ENCODE measurements at regions not wholly inside any gene's neighbourhood (a gene's known extent, or its start where the extent isn't known, plus 50 kb on each side); places are given as distances from the start of the nearest gene placed in this dataset.

GRCh38 chr5:2696156-2696807, 55.2 kb downstream of the IRX2 start:
- no peaks in the 10 kb centered on the region for H3K9me3 ChIP-seq
- H3K4me3 ChIP-seq = no peak overlapping the region
- no peak for ATAC-seq
- H3K36me3 ChIP-seq = no peaks in the 10 kb centered on the region
- TF ChIP-seq, protein P1, sequence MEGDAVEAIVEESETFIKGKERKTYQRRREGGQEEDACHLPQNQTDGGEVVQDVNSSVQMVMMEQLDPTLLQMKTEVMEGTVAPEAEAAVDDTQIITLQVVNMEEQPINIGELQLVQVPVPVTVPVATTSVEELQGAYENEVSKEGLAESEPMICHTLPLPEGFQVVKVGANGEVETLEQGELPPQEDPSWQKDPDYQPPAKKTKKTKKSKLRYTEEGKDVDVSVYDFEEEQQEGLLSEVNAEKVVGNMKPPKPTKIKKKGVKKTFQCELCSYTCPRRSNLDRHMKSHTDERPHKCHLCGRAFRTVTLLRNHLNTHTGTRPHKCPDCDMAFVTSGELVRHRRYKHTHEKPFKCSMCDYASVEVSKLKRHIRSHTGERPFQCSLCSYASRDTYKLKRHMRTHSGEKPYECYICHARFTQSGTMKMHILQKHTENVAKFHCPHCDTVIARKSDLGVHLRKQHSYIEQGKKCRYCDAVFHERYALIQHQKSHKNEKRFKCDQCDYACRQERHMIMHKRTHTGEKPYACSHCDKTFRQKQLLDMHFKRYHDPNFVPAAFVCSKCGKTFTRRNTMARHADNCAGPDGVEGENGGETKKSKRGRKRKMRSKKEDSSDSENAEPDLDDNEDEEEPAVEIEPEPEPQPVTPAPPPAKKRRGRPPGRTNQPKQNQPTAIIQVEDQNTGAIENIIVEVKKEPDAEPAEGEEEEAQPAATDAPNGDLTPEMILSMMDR (IDR thresholded peaks at IDR 0.05 in 4 of 5, conservative IDR thresholded peaks at IDR 0.05 in 1 of 5) = no peak
- TF ChIP-seq POLR2A (IDR thresholded peaks at IDR 0.05) = no peak
- in situ Hi-C loops (cut with MboI; ENCODE audit: low sequenced_read_pairs in 4 of 4) = no loop called here
- H3K4me1 ChIP-seq = no peaks in the 10 kb centered on the region
- H3K27ac ChIP-seq = no peak overlapping the region
- intact Hi-C loops (cut with DNase I; ENCODE audit: low total_unique reads) = no loop called here
- no peak for DNase-seq
- H3K27me3 ChIP-seq = no peaks in the 10 kb centered on the region

- ATAC-seq (no peak), DNase-seq (no peak)
- no peaks in the 10 kb centered on the region for H3K36me3 ChIP-seq
- H3K4me3 ChIP-seq = no peak overlapping the region
- in situ Hi-C loops (cut with MboI; ENCODE audit: low sequenced_read_pairs in 4 of 4) = no loop called here
- no peaks in the 10 kb centered on the region for H3K9me3 ChIP-seq
- H3K27ac ChIP-seq = no peak overlapping the region
- no peak for TF ChIP-seq POLR2A (IDR thresholded peaks at IDR 0.05)
- TF ChIP-seq, protein P1 (IDR thresholded peaks at IDR 0.05 in 4 of 5, conservative IDR thresholded peaks at IDR 0.05 in 1 of 5) = no peak
- intact Hi-C loops (cut with DNase I; ENCODE audit: low total_unique reads) = no loop called here
- no peaks in the 10 kb centered on the region for H3K27me3 ChIP-seq
- H3K4me1 ChIP-seq = no peaks in the 10 kb centered on the region
Observed at GRCh38 chr5:2695200-2695891, 56.1 kb downstream of the IRX2 start.

DNA sequence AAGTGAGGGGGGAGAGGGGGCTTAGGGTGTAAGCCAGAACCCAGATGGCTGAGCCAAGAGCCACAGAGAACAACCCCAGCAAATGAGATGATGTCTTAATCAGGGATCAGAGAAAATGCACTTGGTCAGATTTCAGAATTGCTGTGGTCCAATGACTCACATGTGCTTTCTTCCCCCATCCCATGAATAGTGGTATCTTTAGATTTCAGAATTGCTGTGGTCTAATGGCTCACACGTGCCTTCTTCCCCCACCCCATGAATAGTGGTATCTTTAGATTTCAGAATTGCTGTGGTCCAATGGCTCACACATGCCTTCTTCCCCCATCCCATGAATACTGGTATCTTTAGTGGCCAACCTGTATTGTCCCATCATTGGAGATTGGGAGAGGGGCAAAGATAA, 59.9 kb downstream of the IRX2 start:
- Histone ChIP-seq H3K27ac (no peak overlapping the region), H3K9me3 (no peaks in the 10 kb centered on the region), H3K4me1 (no peaks in the 10 kb centered on the region), H3K36me3 (no peaks in the 10 kb centered on the region), H3K4me3 (no peak overlapping the region), H3K27me3 (no peaks in the 10 kb centered on the region)
- TF ChIP-seq POLR2A (IDR thresholded peaks at IDR 0.05) = no peak
- TF ChIP-seq, protein P1 (IDR thresholded peaks at IDR 0.05 in 4 of 5, conservative IDR thresholded peaks at IDR 0.05 in 1 of 5) = no peak
- DNase-seq (no peak), ATAC-seq (no peak)
- in situ Hi-C loops (cut with MboI; ENCODE audit: low sequenced_read_pairs in 4 of 4) = no loop called here
- intact Hi-C loops (cut with DNase I; ENCODE audit: low total_unique reads) = no loop called here

DNA sequence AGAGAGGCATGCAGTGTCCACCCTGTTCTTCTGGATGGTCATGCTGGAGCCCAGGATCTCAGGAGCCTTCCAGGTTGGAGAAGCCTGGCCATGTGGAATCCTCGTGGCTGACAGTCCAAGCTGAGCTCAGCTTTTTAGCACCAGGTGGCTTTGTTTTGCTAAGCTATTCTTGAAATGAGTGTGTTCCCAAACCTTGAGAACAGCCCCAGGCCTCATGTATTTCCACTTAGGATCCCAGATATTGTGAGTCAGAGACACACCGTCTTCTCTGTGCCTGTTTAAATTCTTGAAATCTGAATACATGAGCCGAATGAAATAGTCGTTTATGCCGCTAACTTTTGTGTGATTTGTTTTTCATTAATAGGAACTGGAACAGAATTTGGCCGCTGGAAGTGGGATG, 61.2 kb downstream of the IRX2 start:
- in situ Hi-C loops (cut with MboI; ENCODE audit: low sequenced_read_pairs in 4 of 4) (no loop called here), intact Hi-C loops (cut with DNase I; ENCODE audit: low total_unique reads) (no loop called here)
- Histone ChIP-seq H3K27me3 (no peaks in the 10 kb centered on the region), H3K4me3 (no peak overlapping the region), H3K9me3 (no peaks in the 10 kb centered on the region), H3K36me3 (no peaks in the 10 kb centered on the region), H3K4me1 (no peaks in the 10 kb centered on the region), H3K27ac (no peak overlapping the region)
- DNase-seq = no peak
- TF ChIP-seq, protein P1 (IDR thresholded peaks at IDR 0.05 in 4 of 5, conservative IDR thresholded peaks at IDR 0.05 in 1 of 5) = no peak
- no peak for TF ChIP-seq POLR2A (IDR thresholded peaks at IDR 0.05)
- no peak for ATAC-seq
